Lower lobe of right lung (tissue), 2 donors: ENCODE measurements at regions not wholly inside any gene's neighbourhood (a gene's known extent, or its start where the extent isn't known, plus 50 kb on each side); places are given as distances from the start of the nearest gene placed in this dataset.

ENCODE experiments used
- ATAC-seq, 2 donors: fragments of 200-7000 bp; cut with Tn5 transposase; one replicate each; pipeline ENCODE4 v1.9.1; 2020 to 2022; ENCODE audit warnings: mild to moderate bottlenecking in 2 of 2, moderate library complexity in 2 of 2
- DNase-seq: peaks from one replicate; pipeline ENCODE4 v3.0.0-alpha.2; 2020
- H3K27ac ChIP-seq: fragments of 200-600 bp; one replicate; pipeline ENCODE4 v1.8.0; 2022
- H3K27me3 ChIP-seq: fragments of 200-600 bp; one replicate; pipeline ENCODE4 v1.8.0; 2022; ENCODE audit warnings: low read depth
- H3K36me3 ChIP-seq: fragments of 200-600 bp; one replicate; pipeline ENCODE4 v1.8.0; 2022; ENCODE audit warnings: mild to moderate bottlenecking
- H3K4me1 ChIP-seq: fragments of 200-600 bp; one replicate; pipeline ENCODE4 v1.8.0; 2022
- H3K4me3 ChIP-seq: fragments of 200-600 bp; one replicate; pipeline ENCODE4 v1.8.0; 2022; ENCODE audit warnings: mild to moderate bottlenecking
- H3K9me3 ChIP-seq: fragments of 200-600 bp; one replicate; pipeline ENCODE4 v1.8.0; 2022
- intact Hi-C: fragments of 100-400 bp; cut with DNase I; formaldehyde crosslinking; loops from one replicate; pipeline ENCODE4 v1.11.0; 2022
- TF ChIP-seq, protein P1 (sequence below): fragments of 200-600 bp; IDR thresholded peaks from one replicate; pipeline ENCODE4 v1.8.0; 2022; ENCODE audit warnings: antibody characterized with exemption, mild to moderate bottlenecking
- donor health status: DM: no; HTN: yes; CAD: no; lungs with severe emphysema.

DNA sequence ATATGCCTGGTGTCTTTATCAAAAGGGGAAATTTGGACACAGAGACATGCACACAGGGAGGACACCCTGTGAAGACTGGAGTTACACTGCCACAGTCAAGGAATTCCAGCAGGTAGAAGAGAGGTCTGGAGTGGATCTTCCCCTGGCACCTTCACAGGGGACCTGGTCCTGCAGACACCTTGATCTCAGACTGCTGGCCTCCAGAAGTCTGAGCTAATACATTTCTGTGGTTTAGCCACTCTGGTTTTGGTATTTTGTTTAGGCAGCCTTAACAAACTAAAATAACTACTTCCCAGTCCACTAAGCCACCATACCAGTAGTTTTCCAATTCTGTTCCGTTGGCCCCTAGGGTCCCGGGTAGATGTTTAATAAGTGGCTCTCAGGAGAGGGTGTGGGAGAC is 164.7 kb downstream of the SETD4 start:
- Histone ChIP-seq H3K36me3 (no peaks in the 10 kb centered on the region), H3K27ac (no peak overlapping the region), H3K27me3 (no peaks in the 10 kb centered on the region), H3K9me3 (no peaks in the 10 kb centered on the region), H3K4me3 (no peak overlapping the region), H3K4me1 (no peaks in the 10 kb centered on the region)
- ATAC-seq = no peak
- intact Hi-C loops = no loop called here
- TF ChIP-seq, protein P1, sequence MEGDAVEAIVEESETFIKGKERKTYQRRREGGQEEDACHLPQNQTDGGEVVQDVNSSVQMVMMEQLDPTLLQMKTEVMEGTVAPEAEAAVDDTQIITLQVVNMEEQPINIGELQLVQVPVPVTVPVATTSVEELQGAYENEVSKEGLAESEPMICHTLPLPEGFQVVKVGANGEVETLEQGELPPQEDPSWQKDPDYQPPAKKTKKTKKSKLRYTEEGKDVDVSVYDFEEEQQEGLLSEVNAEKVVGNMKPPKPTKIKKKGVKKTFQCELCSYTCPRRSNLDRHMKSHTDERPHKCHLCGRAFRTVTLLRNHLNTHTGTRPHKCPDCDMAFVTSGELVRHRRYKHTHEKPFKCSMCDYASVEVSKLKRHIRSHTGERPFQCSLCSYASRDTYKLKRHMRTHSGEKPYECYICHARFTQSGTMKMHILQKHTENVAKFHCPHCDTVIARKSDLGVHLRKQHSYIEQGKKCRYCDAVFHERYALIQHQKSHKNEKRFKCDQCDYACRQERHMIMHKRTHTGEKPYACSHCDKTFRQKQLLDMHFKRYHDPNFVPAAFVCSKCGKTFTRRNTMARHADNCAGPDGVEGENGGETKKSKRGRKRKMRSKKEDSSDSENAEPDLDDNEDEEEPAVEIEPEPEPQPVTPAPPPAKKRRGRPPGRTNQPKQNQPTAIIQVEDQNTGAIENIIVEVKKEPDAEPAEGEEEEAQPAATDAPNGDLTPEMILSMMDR = no peak
- DNase-seq = no peak

DNA sequence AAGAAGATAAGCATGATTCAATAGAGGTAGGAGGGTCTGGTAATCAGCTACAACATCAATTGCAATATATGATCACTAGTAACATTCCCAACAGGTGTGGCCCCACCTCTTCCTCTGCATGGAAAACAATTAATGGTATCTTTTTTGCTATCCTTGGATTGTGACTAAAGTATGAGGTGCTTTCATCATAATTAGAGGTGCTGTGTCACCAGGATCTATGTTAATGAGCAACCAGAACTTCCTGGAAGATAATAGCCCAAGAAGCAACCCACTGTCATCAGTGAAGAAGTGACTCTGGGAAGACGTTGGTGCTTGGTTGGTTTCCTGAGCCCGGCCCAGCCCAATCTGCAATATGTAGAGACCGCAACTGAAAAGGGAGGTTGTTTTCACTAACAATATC is 167.2 kb downstream of the SETD4 start:
- Histone ChIP-seq H3K36me3 (no peaks in the 10 kb centered on the region), H3K27ac (no peak overlapping the region), H3K4me3 (no peak overlapping the region), H3K9me3 (no peaks in the 10 kb centered on the region), H3K4me1 (no peaks in the 10 kb centered on the region), H3K27me3 (no peaks in the 10 kb centered on the region)
- DNase-seq (no peak), ATAC-seq (no peak)
- intact Hi-C loops = no loop called here
- TF ChIP-seq, protein P1 = no peak

DNA sequence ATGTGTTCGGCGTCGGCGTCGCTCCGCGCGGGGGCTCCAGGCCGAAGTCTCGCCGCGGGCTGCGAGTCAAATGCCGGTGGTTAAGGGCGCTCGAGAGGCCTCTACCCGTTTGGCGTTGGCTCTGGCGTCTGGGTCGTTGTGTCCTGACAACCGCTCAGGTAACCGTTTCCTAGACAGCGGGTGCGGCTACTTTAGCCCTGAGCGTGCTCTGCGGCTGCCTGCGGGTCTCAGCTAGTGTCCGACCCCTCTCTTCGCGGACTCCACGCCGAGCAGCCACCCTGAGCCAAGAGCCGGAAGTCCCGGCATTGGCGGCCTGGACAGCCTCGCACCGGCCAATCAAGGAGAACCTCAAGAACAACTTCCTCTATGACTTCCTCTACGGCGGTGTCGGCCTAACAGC is 173.4 kb downstream of the SETD4 start:
- TF ChIP-seq, protein P1 = no peak
- no peak for DNase-seq
- no peak for ATAC-seq
- peaks cover 6% of the 10 kb centered on the region for H3K27me3 ChIP-seq
- no peak overlapping the region for H3K4me3 ChIP-seq
- H3K36me3 ChIP-seq = no peaks in the 10 kb centered on the region
- no peaks in the 10 kb centered on the region for H3K9me3 ChIP-seq
- no peak overlapping the region for H3K27ac ChIP-seq
- intact Hi-C loops = no loop called here
- H3K4me1 ChIP-seq = no peaks in the 10 kb centered on the region

DNA sequence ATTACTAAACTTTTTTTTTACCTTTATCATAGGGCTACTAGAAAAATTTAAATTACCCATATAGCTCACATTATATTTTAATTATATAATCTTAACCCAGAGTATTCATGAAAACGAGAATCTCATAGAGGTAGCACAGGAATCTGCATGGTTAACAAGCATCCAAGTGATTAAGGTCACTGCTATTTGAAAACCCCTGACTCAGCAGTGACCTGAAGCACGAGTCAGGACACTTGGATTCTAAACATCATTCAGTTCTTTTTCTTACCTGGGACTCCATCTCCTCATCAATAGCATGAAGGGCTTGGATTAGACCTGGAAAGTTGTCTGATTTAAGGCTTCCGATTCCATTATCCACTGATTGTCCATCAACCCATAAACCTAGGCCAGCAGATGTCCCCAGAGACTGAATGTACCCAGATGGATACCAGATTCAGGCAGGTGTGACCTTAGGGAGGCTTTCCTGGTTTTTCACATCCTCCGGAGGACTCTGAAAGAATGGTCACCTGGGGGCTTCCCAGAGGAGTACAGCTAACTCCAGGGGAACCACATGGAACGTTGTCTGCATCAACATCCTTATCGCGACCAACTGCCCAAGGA is 174.3 kb downstream of the SETD4 start:
- Histone ChIP-seq H3K4me3 (no peak overlapping the region), H3K27me3 (peaks cover 8% of the 10 kb centered on the region), H3K9me3 (no peaks in the 10 kb centered on the region), H3K4me1 (no peaks in the 10 kb centered on the region), H3K36me3 (no peaks in the 10 kb centered on the region), H3K27ac (no peak overlapping the region)
- DNase-seq (no peak), ATAC-seq (no peak)
- intact Hi-C loops = no loop called here
- TF ChIP-seq, protein P1 = no peak

DNA sequence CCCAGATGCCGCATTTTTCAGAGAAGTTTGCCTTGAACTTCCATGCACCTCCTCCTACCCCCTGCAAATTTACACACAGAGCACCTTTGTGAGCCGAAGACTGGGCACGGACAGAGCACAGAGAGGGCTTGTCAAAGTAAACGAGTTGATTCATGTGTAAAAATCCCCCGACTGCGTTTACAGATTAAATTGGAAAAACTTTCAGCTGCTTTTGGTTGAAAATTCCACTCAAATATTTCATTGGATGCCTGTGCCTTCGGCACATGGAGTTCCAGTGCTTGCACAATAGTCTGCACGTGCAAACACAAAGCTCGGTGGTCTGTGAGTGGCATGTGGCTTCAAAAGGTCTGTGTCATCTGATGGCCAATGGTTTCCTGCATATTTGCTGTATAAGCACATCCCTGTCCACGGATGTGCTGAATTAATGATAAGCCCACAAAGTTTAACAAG is 177.5 kb downstream of the SETD4 start:
- H3K4me1 ChIP-seq = no peaks in the 10 kb centered on the region
- H3K27me3 ChIP-seq = peaks cover 8% of the 10 kb centered on the region
- no peak overlapping the region for H3K27ac ChIP-seq
- intact Hi-C loops = no loop called here
- no peaks in the 10 kb centered on the region for H3K9me3 ChIP-seq
- ATAC-seq = no peak
- TF ChIP-seq, protein P1 = no peak
- H3K4me3 ChIP-seq = no peak overlapping the region
- no peaks in the 10 kb centered on the region for H3K36me3 ChIP-seq
- DNase-seq = no peak
